ENCODE measurements at regions not wholly inside any gene's neighbourhood (a gene's known extent, or its start where the extent isn't known, plus 50 kb on each side); places are given as distances from the start of the nearest gene placed in this dataset.

DNA sequence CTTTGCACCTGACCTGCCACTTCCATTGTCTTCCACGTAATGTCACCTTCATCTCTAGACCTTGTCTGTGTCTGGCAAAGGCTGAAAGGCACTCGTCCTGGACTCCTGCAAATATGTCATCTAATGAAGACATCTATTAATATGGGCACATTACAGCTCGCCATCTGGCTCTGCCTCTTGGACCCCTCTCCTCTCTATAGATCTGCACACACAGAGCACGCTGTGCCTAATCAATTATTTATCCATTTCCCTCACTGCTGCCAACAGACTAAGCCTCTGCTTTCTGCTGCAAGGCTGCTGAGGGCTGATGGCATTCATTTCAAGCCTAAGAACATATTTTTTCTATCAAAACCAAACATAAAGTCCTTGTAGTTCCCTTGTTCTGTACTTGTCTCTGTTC, 573.0 kb downstream of the TUSC7 start:
- DNase-seq (ENCODE audit: low read depth, low spot score) = no peak
- in situ Hi-C loops (cut with HindIII; ENCODE audit: low sequenced_read_pairs) = no loop called here
- H3K4me3 ChIP-seq (ENCODE audit: low read depth, low read length) = no peak overlapping the region
- TF ChIP-seq, protein P1, sequence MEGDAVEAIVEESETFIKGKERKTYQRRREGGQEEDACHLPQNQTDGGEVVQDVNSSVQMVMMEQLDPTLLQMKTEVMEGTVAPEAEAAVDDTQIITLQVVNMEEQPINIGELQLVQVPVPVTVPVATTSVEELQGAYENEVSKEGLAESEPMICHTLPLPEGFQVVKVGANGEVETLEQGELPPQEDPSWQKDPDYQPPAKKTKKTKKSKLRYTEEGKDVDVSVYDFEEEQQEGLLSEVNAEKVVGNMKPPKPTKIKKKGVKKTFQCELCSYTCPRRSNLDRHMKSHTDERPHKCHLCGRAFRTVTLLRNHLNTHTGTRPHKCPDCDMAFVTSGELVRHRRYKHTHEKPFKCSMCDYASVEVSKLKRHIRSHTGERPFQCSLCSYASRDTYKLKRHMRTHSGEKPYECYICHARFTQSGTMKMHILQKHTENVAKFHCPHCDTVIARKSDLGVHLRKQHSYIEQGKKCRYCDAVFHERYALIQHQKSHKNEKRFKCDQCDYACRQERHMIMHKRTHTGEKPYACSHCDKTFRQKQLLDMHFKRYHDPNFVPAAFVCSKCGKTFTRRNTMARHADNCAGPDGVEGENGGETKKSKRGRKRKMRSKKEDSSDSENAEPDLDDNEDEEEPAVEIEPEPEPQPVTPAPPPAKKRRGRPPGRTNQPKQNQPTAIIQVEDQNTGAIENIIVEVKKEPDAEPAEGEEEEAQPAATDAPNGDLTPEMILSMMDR (IDR thresholded peaks at IDR 0.05; ENCODE audit: low read depth, low read length) = no peak

DNA sequence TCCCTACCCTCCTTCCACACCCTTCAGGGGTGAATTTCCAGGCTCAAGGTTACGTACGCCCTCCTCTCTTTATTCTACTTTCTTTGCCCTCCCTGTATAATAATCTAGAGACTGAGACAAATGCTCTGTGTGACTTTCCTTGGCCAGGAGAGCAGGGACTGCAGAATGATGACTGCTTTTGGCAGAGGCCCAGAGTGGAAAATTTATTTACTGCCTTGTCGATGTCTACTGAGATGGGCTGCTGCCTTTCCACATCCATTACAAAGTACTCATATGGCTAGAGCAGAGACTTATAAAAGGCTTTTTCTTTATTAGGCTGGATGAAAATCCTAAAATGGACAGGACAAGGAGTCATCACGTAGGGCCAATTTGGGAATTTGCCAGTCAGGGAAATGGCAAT, 576.2 kb downstream of the TUSC7 start:
- H3K4me3 ChIP-seq (ENCODE audit: low read depth, low read length) = no peak overlapping the region
- DNase-seq (ENCODE audit: low read depth, low spot score) = no peak
- in situ Hi-C loops (cut with HindIII; ENCODE audit: low sequenced_read_pairs) = no loop called here
- TF ChIP-seq, protein P1 (IDR thresholded peaks at IDR 0.05; ENCODE audit: low read depth, low read length) = no peak

DNA sequence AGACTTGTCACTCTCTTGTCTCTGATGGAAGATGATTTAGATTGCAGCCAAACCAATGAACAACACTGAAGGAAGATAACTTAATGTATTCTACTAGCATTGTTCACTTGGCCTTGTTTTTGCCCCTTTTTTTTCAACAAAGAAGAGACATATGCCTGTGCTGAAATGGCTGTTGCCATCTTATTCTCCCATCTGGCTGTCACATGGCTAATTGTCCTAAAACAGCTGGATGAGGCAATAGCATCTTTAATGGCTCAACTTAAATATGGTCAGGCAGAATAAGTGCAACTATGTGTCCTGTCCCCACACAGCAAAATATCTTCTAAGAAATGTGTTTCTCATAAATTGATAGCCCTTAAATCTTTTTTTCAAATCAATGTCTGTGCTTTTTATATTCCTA, 576.9 kb downstream of the TUSC7 start:
- H3K4me3 ChIP-seq (ENCODE audit: low read depth, low read length) = no peak overlapping the region
- TF ChIP-seq, protein P1 (IDR thresholded peaks at IDR 0.05; ENCODE audit: low read depth, low read length) = no peak
- in situ Hi-C loops (cut with HindIII; ENCODE audit: low sequenced_read_pairs) = no loop called here
- DNase-seq (ENCODE audit: low read depth, low spot score) = no peak

DNA sequence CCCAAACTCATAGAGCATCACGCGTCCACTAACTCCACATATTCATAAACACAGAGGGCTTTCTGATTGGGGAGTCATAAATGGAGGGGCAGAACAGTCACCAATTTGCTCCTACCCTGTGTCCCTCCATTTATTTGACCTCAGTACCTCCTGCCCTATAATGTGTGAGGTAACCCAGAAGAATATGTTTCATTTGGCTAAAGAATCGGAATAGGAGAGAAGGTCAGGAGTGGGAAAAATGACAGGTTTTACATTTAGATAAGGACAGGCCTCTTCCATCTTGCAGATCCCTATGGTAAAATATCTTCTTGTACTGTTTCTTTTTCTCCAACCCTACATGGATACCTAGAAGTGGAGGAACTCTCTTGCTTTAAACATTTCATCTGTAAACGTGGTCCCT, 578.0 kb downstream of the TUSC7 start:
- no peak for DNase-seq (ENCODE audit: low read depth, low spot score)
- in situ Hi-C loops (cut with HindIII; ENCODE audit: low sequenced_read_pairs) = no loop called here
- no peak overlapping the region for H3K4me3 ChIP-seq (ENCODE audit: low read depth, low read length)
- TF ChIP-seq, protein P1 (IDR thresholded peaks at IDR 0.05; ENCODE audit: low read depth, low read length) = no peak

DNA sequence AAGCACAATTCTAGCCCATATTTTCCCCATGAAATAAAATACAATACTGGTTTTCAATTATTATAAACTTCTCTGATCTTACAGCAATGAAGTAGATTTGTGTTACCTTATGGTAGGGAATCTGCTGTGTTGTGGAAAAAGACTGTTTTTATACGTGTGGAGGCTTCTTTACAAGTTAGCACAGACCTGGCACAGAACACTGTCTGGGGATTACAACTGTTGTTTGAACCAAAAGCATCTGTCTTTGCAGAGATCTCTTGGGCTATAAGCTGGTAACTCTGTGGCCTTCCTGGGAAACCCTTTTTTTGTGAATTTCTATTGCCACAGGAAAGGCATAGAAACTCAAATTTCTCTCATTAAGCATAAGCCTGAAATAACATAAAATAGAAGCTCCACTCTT, 581.9 kb downstream of the TUSC7 start:
- no peak overlapping the region for H3K4me3 ChIP-seq (ENCODE audit: low read depth, low read length)
- DNase-seq (ENCODE audit: low read depth, low spot score) = no peak
- TF ChIP-seq, protein P1 (IDR thresholded peaks at IDR 0.05; ENCODE audit: low read depth, low read length) = no peak
- in situ Hi-C loops (cut with HindIII; ENCODE audit: low sequenced_read_pairs) = no loop called here

DNA sequence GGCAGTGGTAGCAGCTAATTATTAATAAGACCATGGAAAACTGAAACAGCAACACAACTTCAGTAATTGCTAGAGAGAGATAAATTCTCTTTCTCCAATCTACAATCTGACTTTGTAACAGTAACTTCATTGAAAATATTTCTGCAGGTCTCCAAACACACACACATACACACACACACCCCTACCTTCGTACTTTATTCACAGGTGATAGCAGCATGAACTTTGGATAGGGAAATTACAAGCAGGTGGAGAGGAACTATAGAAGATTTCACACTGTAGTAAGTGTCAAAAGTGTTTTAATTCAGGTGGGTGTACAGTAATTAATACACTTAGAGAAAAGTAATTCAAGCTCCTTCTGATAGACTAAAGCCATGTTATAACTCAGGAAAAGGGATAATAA, 587.5 kb downstream of the TUSC7 start:
- in situ Hi-C loops (cut with HindIII; ENCODE audit: low sequenced_read_pairs) = no loop called here
- H3K4me3 ChIP-seq (ENCODE audit: low read depth, low read length) = no peak overlapping the region
- DNase-seq (ENCODE audit: low read depth, low spot score) = no peak
- TF ChIP-seq, protein P1 (IDR thresholded peaks at IDR 0.05; ENCODE audit: low read depth, low read length) = no peak

DNA sequence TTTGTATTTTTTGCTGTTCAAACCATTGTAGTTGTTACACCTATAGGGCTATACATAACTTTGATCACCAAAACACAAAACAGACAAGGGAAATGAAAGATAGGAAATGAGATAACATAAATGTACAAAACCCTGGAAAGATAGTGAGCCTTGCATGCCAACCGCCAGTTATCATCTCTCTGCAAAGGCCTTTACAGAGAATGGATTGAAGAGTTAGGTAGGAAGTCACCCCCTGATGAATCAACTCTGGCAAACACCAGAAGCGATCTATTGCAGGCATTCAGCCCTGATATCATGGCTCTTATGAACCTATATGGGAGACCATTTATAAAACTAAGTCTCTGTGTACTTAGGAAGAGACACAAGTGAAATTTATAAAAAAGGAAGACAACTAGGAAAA, 588.0 kb downstream of the TUSC7 start:
- in situ Hi-C loops (cut with HindIII; ENCODE audit: low sequenced_read_pairs) = no loop called here
- TF ChIP-seq, protein P1 (IDR thresholded peaks at IDR 0.05; ENCODE audit: low read depth, low read length) = no peak
- no peak overlapping the region for H3K4me3 ChIP-seq (ENCODE audit: low read depth, low read length)
- DNase-seq (ENCODE audit: low read depth, low spot score) = no peak

Measured in astrocyte of the spinal cord (primary cell).